H1 (cell line): ENCODE measurements at regions not wholly inside any gene's neighbourhood (a gene's known extent, or its start where the extent isn't known, plus 50 kb on each side); places are given as distances from the start of the nearest gene placed in this dataset.

Experiments used
- POLR2A ChIP-seq, 2 experiments: IDR thresholded peaks; 1 replicate in 1 of 2; 2 replicates in 1 of 2; pipeline ENCODE4 v1.6.1; 2011; ENCODE audit warnings: low read depth in 2 of 2, low read length in 2 of 2, mild to moderate bottlenecking in 2 of 2; ENCODE audit errors: control extremely low read depth in 1 of 2
- RFX5 ChIP-seq: IDR thresholded peaks from 2 replicates; pipeline ENCODE4 v1.6.1; 2011; ENCODE audit warnings: low read depth, low read length, improper control_type of control experiment, borderline replicate concordance
- SIN3A ChIP-seq, 2 experiments: IDR thresholded peaks in 1 of 2; conservative IDR thresholded peaks in 1 of 2; 2 replicates each; pipeline ENCODE4 v1.6.1; 2011 to 2012; ENCODE audit warnings: low read length in 2 of 2, improper control_type of control experiment in 1 of 2, low read depth in 1 of 2, mild to moderate bottlenecking in 1 of 2
- TCF12 ChIP-seq: IDR thresholded peaks from 2 replicates; pipeline ENCODE4 v1.6.1; 2011; ENCODE audit warnings: low read depth, mild to moderate bottlenecking, low read length
- TF ChIP-seq, protein P1 (sequence below), 3 experiments: IDR thresholded peaks; 1 replicate in 2 of 3; 2 replicates in 1 of 3; pipeline versions ENCODE4 v1.5.1 to v1.6.1; 2011; ENCODE audit warnings: low read length in 3 of 3, mild to moderate bottlenecking in 3 of 3, inconsistent platforms in 2 of 3, low read depth in 1 of 3, moderate library complexity in 1 of 3; ENCODE audit not compliant: insufficient read depth in 1 of 3; ENCODE audit errors: control extremely low read depth in 1 of 3

GRCh38 chr10:130254243-130254642 lies 118.1 kb downstream of the GLRX3 start:
- TF ChIP-seq, protein P1, sequence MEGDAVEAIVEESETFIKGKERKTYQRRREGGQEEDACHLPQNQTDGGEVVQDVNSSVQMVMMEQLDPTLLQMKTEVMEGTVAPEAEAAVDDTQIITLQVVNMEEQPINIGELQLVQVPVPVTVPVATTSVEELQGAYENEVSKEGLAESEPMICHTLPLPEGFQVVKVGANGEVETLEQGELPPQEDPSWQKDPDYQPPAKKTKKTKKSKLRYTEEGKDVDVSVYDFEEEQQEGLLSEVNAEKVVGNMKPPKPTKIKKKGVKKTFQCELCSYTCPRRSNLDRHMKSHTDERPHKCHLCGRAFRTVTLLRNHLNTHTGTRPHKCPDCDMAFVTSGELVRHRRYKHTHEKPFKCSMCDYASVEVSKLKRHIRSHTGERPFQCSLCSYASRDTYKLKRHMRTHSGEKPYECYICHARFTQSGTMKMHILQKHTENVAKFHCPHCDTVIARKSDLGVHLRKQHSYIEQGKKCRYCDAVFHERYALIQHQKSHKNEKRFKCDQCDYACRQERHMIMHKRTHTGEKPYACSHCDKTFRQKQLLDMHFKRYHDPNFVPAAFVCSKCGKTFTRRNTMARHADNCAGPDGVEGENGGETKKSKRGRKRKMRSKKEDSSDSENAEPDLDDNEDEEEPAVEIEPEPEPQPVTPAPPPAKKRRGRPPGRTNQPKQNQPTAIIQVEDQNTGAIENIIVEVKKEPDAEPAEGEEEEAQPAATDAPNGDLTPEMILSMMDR (IDR thresholded peaks at IDR 0.05; ENCODE audit: control extremely low read depth in 1 of 3, insufficient read depth in 1 of 3, low read depth in 1 of 3, low read length in 3 of 3), result no peak
- no peak for TF ChIP-seq TCF12
- no peak for TF ChIP-seq POLR2A (IDR thresholded peaks at IDR 0.05; ENCODE audit: control extremely low read depth in 1 of 2, low read depth in 2 of 2, low read length in 2 of 2)
- TF ChIP-seq SIN3A (conservative IDR thresholded peaks at IDR 0.05 in 1 of 2, IDR thresholded peaks at IDR 0.05 in 1 of 2; ENCODE audit: low read depth in 1 of 2, low read length in 2 of 2), result no peak
- no peak for TF ChIP-seq RFX5
